GM23338 (cell line): ENCODE measurements at regions not wholly inside any gene's neighbourhood (a gene's known extent, or its start where the extent isn't known, plus 50 kb on each side); places are given as distances from the start of the nearest gene placed in this dataset.

Source experiments
- ATAC-seq: fragments of 200-7000 bp; cut with Tn5 transposase; 3 replicates; pipeline ENCODE4 v1.9.1; 2020
- DNase-seq: peaks from one replicate; pipeline ENCODE4 v3.0.0-alpha.2; 2015; ENCODE audit warnings: low spot score
- H2AFZ ChIP-seq: fragments of 200-600 bp; sonication (generic); 2 replicates; pipeline ENCODE4 v1.8.0; 2016; ENCODE audit warnings: antibody characterized with exemption, mild to moderate bottlenecking, moderate library complexity
- H3F3A ChIP-seq: fragments of 200-600 bp; sonication (generic); replicated peaks from 2 replicates; pipeline ENCODE4 v1.8.0; 2017; ENCODE audit warnings: antibody characterized with exemption, mixed run types, low read depth
- H3K27ac ChIP-seq: fragments of 200-600 bp; sonication (generic); 2 replicates; pipeline ENCODE4 v1.6.1; 2016; ENCODE audit warnings: low read depth
- H3K27me3 ChIP-seq: fragments of 200-600 bp; sonication (generic); 2 replicates; pipeline ENCODE4 v1.8.0; 2016; ENCODE audit warnings: mild to moderate bottlenecking, mixed run types, moderate library complexity; ENCODE audit not compliant: insufficient read depth
- H3K36me3 ChIP-seq: fragments of 200-600 bp; sonication (generic); 2 replicates; pipeline ENCODE4 v1.8.0; 2016; ENCODE audit warnings: mild to moderate bottlenecking; ENCODE audit not compliant: insufficient read depth
- H3K4me1 ChIP-seq: fragments of 200-600 bp; sonication (generic); 2 replicates; pipeline ENCODE4 v1.8.0; 2016; ENCODE audit warnings: mild to moderate bottlenecking, moderate library complexity; ENCODE audit not compliant: insufficient read depth
- H3K4me2 ChIP-seq: fragments of 200-600 bp; sonication (generic); 2 replicates; pipeline ENCODE4 v1.7.1; 2017; ENCODE audit warnings: mixed run types
- H3K4me3 ChIP-seq: fragments of 200-600 bp; sonication (generic); 2 replicates; pipeline ENCODE4 v1.6.1; 2016; ENCODE audit warnings: mixed run types
- H3K79me2 ChIP-seq: fragments of 200-600 bp; sonication (generic); replicated peaks from 2 replicates; pipeline ENCODE4 v1.8.0; 2017; ENCODE audit warnings: mild to moderate bottlenecking; ENCODE audit not compliant: insufficient read depth
- H3K9me2 ChIP-seq: fragments of 200-600 bp; sonication (generic); 2 replicates; pipeline ENCODE4 v1.8.0; 2017; ENCODE audit not compliant: insufficient read depth
- H4K20me1 ChIP-seq: fragments of 200-600 bp; sonication (generic); replicated peaks from 2 replicates; pipeline ENCODE4 v1.8.0; 2017; ENCODE audit warnings: mild to moderate bottlenecking; ENCODE audit not compliant: insufficient read depth
- H3K27ac Mint-ChIP-seq: 2 replicates; pipeline ENCODE4 v1.8.0; 2020; ENCODE audit warnings: inconsistent platforms, mild to moderate bottlenecking, moderate library complexity, mixed read lengths
- H3K27me3 Mint-ChIP-seq: 3 replicates; pipeline ENCODE4 v1.8.0; 2022; ENCODE audit warnings: low read depth, mild to moderate bottlenecking, moderate library complexity, mixed read lengths, inconsistent platforms; ENCODE audit not compliant: insufficient read depth, poor library complexity
- H3K36me3 Mint-ChIP-seq: 3 replicates; pipeline ENCODE4 v1.8.0; 2021; ENCODE audit warnings: low read depth, mild to moderate bottlenecking, inconsistent platforms, moderate library complexity, mixed read lengths
- H3K4me1 Mint-ChIP-seq: 3 replicates; pipeline ENCODE4 v1.8.0; 2020; ENCODE audit warnings: mild to moderate bottlenecking, inconsistent platforms, mixed read lengths
- H3K4me3 Mint-ChIP-seq: 3 replicates; pipeline ENCODE4 v1.8.0; 2021; ENCODE audit warnings: moderate library complexity, mild to moderate bottlenecking, inconsistent platforms, mixed read lengths
- H3K9me3 Mint-ChIP-seq: 3 replicates; pipeline ENCODE4 v1.8.0; 2020; ENCODE audit warnings: moderate library complexity, mild to moderate bottlenecking, inconsistent platforms, mixed read lengths
- CREB1 ChIP-seq: fragments of 250-450 bp; sonication (Bioruptor Pico); IDR thresholded peaks from 2 replicates; pipeline ENCODE4 v1.5.0; 2020; ENCODE audit warnings: low read depth, mild to moderate bottlenecking, moderate library complexity
- CTCF ChIP-seq, 2 experiments: fragments of 200-600 bp in 1 of 2; sonication (generic) in 1 of 2; conservative IDR thresholded peaks; 2 replicates each; pipeline versions ENCODE4 v1.5.1 to v1.6.1; 2016 to 2017; ENCODE audit warnings: antibody characterized with exemption in 2 of 2, low read depth in 2 of 2, mild to moderate bottlenecking in 2 of 2, moderate library complexity in 1 of 2
- EZH2 ChIP-seq: fragments of 200-600 bp; sonication (generic); IDR thresholded peaks from one replicate; pipeline ENCODE4 v1.8.0; 2017; ENCODE audit warnings: antibody characterized with exemption, mild to moderate bottlenecking, low read depth; ENCODE audit not compliant: unreplicated experiment
- EZH2phosphoT487 ChIP-seq: fragments of 200-600 bp; sonication (generic); IDR thresholded peaks from one replicate; pipeline ENCODE4 v1.8.1; 2018; ENCODE audit warnings: antibody characterized with exemption; ENCODE audit not compliant: unreplicated experiment
- JUNB ChIP-seq: IDR thresholded peaks from one replicate; pipeline ENCODE4 v1.6.1; 2016; ENCODE audit warnings: antibody characterized with exemption; ENCODE audit not compliant: unreplicated experiment
- NANOG ChIP-seq: IDR thresholded peaks from 2 replicates; pipeline ENCODE4 v1.6.1; 2016; ENCODE audit warnings: antibody characterized with exemption, borderline replicate concordance
- POLR2AphosphoS5 ChIP-seq: IDR thresholded peaks from 2 replicates; pipeline ENCODE4 v1.6.1; 2016; ENCODE audit warnings: antibody characterized with exemption, low read depth
- STAT1 ChIP-seq: IDR thresholded peaks from one replicate; pipeline ENCODE4 v1.6.1; 2016; ENCODE audit warnings: antibody characterized with exemption; ENCODE audit not compliant: unreplicated experiment
- ZNF114 ChIP-seq: fragments of 250-450 bp; sonication (Bioruptor Pico); IDR thresholded peaks from 2 replicates; pipeline ENCODE4 v1.5.0; 2020; ENCODE audit warnings: mild to moderate bottlenecking, moderate library complexity
- ZNF331 ChIP-seq: fragments of 250-450 bp; sonication (Bioruptor Pico); IDR thresholded peaks from 2 replicates; pipeline ENCODE4 v1.5.0; 2020; ENCODE audit warnings: low read depth, mild to moderate bottlenecking, moderate library complexity
- ZNF462 ChIP-seq: fragments of 250-450 bp; sonication (Bioruptor Pico); IDR thresholded peaks from 2 replicates; pipeline ENCODE4 v1.5.0; 2020; ENCODE audit warnings: mild to moderate bottlenecking, moderate library complexity
- TF ChIP-seq, protein P1 (sequence below): IDR thresholded peaks from one replicate; pipeline ENCODE4 v1.6.1; 2018; ENCODE audit warnings: antibody characterized with exemption; ENCODE audit not compliant: unreplicated experiment
- TF ChIP-seq, protein P2 (sequence below): IDR thresholded peaks from 2 replicates; pipeline ENCODE4 v1.6.1; 2016; ENCODE audit warnings: antibody characterized with exemption

DNA sequence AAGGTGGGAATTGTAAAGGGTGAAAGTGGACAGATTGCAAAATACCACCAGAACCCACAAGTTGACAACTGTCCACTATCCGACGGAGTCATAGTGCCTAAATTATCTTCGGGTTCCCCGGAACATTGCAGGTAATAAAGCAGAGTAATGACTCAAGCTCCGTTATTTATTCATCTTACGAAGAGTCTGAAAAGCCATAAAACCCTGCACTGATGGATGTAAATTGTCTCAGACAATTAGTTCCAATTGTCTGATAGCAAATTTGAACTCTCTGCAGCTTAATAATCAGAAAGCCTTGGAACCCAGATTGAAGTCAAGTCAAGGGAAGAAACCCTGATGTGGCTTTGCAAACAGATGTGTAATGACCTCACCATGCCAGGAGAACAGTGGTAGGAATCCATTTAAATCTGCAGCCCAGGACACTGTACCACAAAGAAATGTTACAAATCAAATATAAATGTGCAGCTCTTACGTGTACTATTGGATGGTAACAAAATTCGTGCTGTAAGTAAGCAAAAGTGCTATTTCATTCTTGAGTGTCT, 437.3 kb upstream of the SOX11 start:
- H3K27ac Mint-ChIP-seq = no peak overlapping the region
- no peaks in the 10 kb centered on the region for H3K79me2 ChIP-seq
- DNase-seq = no peak
- H3K4me2 ChIP-seq = no peak overlapping the region
- ATAC-seq = no peak
- H3K4me3 Mint-ChIP-seq = no peak overlapping the region
- no peaks in the 10 kb centered on the region for H3K27me3 ChIP-seq
- no peak overlapping the region for H3K27ac ChIP-seq
- H3K4me3 ChIP-seq = no peak overlapping the region
- H4K20me1 ChIP-seq = no peaks in the 10 kb centered on the region
- TF ChIP-seq NANOG (no peak), POLR2AphosphoS5 (no peak), ZNF114 (CRISPR knock-in tag) (no peak), ZNF331 (CRISPR knock-in tag) (no peak), EZH2phosphoT487 (no peak), ZNF462 (no peak), CREB1 (CRISPR knock-in tag) (no peak), JUNB (no peak), CTCF (conservative IDR thresholded peaks at IDR 0.05; ENCODE audit: low read depth in 2 of 2) (no peak), EZH2 (no peak), STAT1 (no peak)
- TF ChIP-seq, protein P1, sequence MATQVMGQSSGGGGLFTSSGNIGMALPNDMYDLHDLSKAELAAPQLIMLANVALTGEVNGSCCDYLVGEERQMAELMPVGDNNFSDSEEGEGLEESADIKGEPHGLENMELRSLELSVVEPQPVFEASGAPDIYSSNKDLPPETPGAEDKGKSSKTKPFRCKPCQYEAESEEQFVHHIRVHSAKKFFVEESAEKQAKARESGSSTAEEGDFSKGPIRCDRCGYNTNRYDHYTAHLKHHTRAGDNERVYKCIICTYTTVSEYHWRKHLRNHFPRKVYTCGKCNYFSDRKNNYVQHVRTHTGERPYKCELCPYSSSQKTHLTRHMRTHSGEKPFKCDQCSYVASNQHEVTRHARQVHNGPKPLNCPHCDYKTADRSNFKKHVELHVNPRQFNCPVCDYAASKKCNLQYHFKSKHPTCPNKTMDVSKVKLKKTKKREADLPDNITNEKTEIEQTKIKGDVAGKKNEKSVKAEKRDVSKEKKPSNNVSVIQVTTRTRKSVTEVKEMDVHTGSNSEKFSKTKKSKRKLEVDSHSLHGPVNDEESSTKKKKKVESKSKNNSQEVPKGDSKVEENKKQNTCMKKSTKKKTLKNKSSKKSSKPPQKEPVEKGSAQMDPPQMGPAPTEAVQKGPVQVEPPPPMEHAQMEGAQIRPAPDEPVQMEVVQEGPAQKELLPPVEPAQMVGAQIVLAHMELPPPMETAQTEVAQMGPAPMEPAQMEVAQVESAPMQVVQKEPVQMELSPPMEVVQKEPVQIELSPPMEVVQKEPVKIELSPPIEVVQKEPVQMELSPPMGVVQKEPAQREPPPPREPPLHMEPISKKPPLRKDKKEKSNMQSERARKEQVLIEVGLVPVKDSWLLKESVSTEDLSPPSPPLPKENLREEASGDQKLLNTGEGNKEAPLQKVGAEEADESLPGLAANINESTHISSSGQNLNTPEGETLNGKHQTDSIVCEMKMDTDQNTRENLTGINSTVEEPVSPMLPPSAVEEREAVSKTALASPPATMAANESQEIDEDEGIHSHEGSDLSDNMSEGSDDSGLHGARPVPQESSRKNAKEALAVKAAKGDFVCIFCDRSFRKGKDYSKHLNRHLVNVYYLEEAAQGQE = no peak
- TF ChIP-seq, protein P2, sequence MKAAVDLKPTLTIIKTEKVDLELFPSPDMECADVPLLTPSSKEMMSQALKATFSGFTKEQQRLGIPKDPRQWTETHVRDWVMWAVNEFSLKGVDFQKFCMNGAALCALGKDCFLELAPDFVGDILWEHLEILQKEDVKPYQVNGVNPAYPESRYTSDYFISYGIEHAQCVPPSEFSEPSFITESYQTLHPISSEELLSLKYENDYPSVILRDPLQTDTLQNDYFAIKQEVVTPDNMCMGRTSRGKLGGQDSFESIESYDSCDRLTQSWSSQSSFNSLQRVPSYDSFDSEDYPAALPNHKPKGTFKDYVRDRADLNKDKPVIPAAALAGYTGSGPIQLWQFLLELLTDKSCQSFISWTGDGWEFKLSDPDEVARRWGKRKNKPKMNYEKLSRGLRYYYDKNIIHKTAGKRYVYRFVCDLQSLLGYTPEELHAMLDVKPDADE = no peak
- peaks cover 4% of the 10 kb centered on the region for H3K4me1 Mint-ChIP-seq
- no peaks in the 10 kb centered on the region for H3F3A ChIP-seq
- no peak overlapping the region for H2AFZ ChIP-seq
- H3K36me3 ChIP-seq = no peaks in the 10 kb centered on the region
- H3K27me3 Mint-ChIP-seq = peaks cover 10% of the 10 kb centered on the region
- peaks cover 98% of the 10 kb centered on the region for H3K9me3 Mint-ChIP-seq
- no peaks in the 10 kb centered on the region; the same call in 1 of the 2 replicates for H3K4me1 ChIP-seq
- peaks cover 23% of the 10 kb centered on the region; the same call in 2 of the 3 replicates for H3K36me3 Mint-ChIP-seq
- H3K9me2 ChIP-seq = no peaks in the 10 kb centered on the region
